HepG2 (cell line): ENCODE measurements at regions not wholly inside any gene's neighbourhood (a gene's known extent, or its start where the extent isn't known, plus 50 kb on each side); places are given as distances from the start of the nearest gene placed in this dataset.

ENCODE experiments used
- FOXA1 ChIP-seq, 2 experiments: fragments of 450-650 bp in 1 of 2; sonication (generic) in 1 of 2; formaldehyde crosslinking in 1 of 2; IDR thresholded peaks; 2 replicates each; pipeline versions ENCODE4 v1.4.0 to v1.6.1; 2016 to 2020; ENCODE audit warnings: missing genetic modification reagents in 1 of 2
- NFE2 ChIP-seq: sonication (generic); formaldehyde crosslinking; IDR thresholded peaks from 2 replicates; pipeline ENCODE4 v1.4.0; 2020; ENCODE audit warnings: missing genetic modification reagents
- NFYB ChIP-seq: sonication (generic); formaldehyde crosslinking; IDR thresholded peaks from 2 replicates; pipeline ENCODE4 v1.4.0; 2020; ENCODE audit warnings: missing genetic modification reagents
- YEATS2 ChIP-seq: sonication (generic); formaldehyde crosslinking; IDR thresholded peaks from 2 replicates; pipeline ENCODE4 v1.4.0; 2020; ENCODE audit warnings: missing genetic modification reagents, borderline replicate concordance
- ZNF790 ChIP-seq: sonication (generic); formaldehyde crosslinking; IDR thresholded peaks from 2 replicates; pipeline ENCODE4 v1.8.0; 2022; ENCODE audit warnings: missing genetic modification reagents, mild to moderate bottlenecking, borderline replicate concordance
- TF ChIP-seq, protein P1 (sequence below): sonication (generic); formaldehyde crosslinking; IDR thresholded peaks from 2 replicates; pipeline ENCODE4 v1.4.0; 2020; ENCODE audit warnings: missing genetic modification reagents
- TF ChIP-seq, protein P2 (sequence below), 2 experiments: sonication (generic) in 1 of 2; formaldehyde crosslinking in 1 of 2; IDR thresholded peaks; 2 replicates each; pipeline versions ENCODE4 v1.4.0 to v1.6.1; 2018 to 2020; ENCODE audit warnings: missing genetic modification reagents in 2 of 2, borderline replicate concordance in 1 of 2, low read depth in 1 of 2, mild to moderate bottlenecking in 1 of 2, missing biosample characterization in 1 of 2
- TF ChIP-seq, protein P3 (sequence below), 2 experiments: sonication (generic) in 1 of 2; formaldehyde crosslinking in 1 of 2; IDR thresholded peaks; 2 replicates each; pipeline versions ENCODE4 v1.4.0 to v1.6.1; 2016 to 2020; ENCODE audit warnings: borderline replicate concordance in 1 of 2, low read depth in 1 of 2, mild to moderate bottlenecking in 1 of 2, missing genetic modification reagents in 1 of 2
- TF ChIP-seq, protein P4 (sequence below): sonication (generic); formaldehyde crosslinking; IDR thresholded peaks from 2 replicates; pipeline ENCODE4 v1.4.0; 2020; ENCODE audit warnings: missing genetic modification reagents
- TF ChIP-seq, protein P5 (sequence below): sonication (generic); formaldehyde crosslinking; IDR thresholded peaks from 2 replicates; pipeline ENCODE4 v1.8.0; 2023; ENCODE audit warnings: mild to moderate bottlenecking, missing genetic modification reagents

DNA sequence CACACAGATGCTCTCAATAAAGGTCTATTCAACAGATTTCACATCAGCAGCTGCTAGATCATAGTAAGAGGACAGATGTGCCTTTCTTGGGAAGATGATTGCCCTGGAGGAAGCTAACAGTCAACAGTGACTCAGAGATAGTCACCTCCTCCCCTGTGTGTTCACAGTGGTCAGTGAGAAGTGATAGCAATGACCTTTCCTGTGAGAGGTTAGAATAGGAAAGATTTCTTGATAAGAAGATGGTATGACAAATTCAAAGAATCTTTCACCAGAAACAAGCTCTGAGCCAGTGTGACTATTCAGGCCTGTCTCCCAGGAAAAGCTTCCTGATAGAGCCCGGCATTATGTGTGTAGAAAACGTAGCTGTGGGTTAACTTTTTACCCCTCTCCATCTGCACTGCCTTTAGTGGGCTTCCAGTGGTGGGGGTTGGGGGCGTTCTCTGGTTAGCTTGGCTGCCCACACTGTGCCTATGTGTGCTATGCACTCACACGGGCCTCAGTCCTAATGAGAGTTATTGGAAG, 66.4 kb upstream of the ARHGAP5 start (continued):
- TF ChIP-seq, protein P1, sequence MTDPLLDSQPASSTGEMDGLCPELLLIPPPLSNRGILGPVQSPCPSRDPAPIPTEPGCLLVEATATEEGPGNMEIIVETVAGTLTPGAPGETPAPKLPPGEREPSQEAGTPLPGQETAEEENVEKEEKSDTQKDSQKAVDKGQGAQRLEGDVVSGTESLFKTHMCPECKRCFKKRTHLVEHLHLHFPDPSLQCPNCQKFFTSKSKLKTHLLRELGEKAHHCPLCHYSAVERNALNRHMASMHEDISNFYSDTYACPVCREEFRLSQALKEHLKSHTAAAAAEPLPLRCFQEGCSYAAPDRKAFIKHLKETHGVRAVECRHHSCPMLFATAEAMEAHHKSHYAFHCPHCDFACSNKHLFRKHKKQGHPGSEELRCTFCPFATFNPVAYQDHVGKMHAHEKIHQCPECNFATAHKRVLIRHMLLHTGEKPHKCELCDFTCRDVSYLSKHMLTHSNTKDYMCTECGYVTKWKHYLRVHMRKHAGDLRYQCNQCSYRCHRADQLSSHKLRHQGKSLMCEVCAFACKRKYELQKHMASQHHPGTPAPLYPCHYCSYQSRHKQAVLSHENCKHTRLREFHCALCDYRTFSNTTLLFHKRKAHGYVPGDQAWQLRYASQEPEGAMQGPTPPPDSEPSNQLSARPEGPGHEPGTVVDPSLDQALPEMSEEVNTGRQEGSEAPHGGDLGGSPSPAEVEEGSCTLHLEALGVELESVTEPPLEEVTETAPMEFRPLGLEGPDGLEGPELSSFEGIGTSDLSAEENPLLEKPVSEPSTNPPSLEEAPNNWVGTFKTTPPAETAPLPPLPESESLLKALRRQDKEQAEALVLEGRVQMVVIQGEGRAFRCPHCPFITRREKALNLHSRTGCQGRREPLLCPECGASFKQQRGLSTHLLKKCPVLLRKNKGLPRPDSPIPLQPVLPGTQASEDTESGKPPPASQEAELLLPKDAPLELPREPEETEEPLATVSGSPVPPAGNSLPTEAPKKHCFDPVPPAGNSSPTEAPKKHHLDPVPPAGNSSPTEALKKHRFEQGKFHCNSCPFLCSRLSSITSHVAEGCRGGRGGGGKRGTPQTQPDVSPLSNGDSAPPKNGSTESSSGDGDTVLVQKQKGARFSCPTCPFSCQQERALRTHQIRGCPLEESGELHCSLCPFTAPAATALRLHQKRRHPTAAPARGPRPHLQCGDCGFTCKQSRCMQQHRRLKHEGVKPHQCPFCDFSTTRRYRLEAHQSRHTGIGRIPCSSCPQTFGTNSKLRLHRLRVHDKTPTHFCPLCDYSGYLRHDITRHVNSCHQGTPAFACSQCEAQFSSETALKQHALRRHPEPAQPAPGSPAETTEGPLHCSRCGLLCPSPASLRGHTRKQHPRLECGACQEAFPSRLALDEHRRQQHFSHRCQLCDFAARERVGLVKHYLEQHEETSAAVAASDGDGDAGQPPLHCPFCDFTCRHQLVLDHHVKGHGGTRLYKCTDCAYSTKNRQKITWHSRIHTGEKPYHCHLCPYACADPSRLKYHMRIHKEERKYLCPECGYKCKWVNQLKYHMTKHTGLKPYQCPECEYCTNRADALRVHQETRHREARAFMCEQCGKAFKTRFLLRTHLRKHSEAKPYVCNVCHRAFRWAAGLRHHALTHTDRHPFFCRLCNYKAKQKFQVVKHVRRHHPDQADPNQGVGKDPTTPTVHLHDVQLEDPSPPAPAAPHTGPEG (CRISPR knock-in tag), result no peak
- TF ChIP-seq, protein P2, sequence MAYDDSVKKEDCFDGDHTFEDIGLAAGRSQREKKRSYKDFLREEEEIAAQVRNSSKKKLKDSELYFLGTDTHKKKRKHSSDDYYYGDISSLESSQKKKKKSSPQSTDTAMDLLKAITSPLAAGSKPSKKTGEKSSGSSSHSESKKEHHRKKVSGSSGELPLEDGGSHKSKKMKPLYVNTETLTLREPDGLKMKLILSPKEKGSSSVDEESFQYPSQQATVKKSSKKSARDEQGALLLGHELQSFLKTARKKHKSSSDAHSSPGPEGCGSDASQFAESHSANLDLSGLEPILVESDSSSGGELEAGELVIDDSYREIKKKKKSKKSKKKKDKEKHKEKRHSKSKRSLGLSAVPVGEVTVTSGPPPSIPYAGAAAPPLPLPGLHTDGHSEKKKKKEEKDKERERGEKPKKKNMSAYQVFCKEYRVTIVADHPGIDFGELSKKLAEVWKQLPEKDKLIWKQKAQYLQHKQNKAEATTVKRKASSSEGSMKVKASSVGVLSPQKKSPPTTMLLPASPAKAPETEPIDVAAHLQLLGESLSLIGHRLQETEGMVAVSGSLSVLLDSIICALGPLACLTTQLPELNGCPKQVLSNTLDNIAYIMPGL (CRISPR knock-in tag; IDR thresholded peaks at IDR 0.05; ENCODE audit: borderline replicate concordance in 1 of 2, low read depth in 1 of 2), result peak in 1 of 2 experiments; percentile 32; a peak in 1 of 4 replicates
- TF ChIP-seq FOXA1 (IDR thresholded peaks at IDR 0.05) (no peak), FOXA1 (CRISPR knock-in tag; IDR thresholded peaks at IDR 0.05) (peak; percentile 91), NFE2 (CRISPR knock-in tag) (0 out of 2 replicates have a peak, but pooled peaks have one; percentile 32), NFYB (CRISPR knock-in tag) (0 out of 2 replicates have a peak, but pooled peaks have one; percentile 9), ZNF790 (no peak), YEATS2 (CRISPR knock-in tag) (peak; percentile 46; the same call in 1 of the 2 replicates)
- TF ChIP-seq, protein P3, sequence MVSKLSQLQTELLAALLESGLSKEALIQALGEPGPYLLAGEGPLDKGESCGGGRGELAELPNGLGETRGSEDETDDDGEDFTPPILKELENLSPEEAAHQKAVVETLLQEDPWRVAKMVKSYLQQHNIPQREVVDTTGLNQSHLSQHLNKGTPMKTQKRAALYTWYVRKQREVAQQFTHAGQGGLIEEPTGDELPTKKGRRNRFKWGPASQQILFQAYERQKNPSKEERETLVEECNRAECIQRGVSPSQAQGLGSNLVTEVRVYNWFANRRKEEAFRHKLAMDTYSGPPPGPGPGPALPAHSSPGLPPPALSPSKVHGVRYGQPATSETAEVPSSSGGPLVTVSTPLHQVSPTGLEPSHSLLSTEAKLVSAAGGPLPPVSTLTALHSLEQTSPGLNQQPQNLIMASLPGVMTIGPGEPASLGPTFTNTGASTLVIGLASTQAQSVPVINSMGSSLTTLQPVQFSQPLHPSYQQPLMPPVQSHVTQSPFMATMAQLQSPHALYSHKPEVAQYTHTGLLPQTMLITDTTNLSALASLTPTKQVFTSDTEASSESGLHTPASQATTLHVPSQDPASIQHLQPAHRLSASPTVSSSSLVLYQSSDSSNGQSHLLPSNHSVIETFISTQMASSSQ (IDR thresholded peaks at IDR 0.05; ENCODE audit: low read depth), result no peak
- TF ChIP-seq, protein P3 (CRISPR knock-in tag; IDR thresholded peaks at IDR 0.05; ENCODE audit: borderline replicate concordance), result peak; percentile 60; the same call in 1 of the 2 replicates
- TF ChIP-seq, protein P4, sequence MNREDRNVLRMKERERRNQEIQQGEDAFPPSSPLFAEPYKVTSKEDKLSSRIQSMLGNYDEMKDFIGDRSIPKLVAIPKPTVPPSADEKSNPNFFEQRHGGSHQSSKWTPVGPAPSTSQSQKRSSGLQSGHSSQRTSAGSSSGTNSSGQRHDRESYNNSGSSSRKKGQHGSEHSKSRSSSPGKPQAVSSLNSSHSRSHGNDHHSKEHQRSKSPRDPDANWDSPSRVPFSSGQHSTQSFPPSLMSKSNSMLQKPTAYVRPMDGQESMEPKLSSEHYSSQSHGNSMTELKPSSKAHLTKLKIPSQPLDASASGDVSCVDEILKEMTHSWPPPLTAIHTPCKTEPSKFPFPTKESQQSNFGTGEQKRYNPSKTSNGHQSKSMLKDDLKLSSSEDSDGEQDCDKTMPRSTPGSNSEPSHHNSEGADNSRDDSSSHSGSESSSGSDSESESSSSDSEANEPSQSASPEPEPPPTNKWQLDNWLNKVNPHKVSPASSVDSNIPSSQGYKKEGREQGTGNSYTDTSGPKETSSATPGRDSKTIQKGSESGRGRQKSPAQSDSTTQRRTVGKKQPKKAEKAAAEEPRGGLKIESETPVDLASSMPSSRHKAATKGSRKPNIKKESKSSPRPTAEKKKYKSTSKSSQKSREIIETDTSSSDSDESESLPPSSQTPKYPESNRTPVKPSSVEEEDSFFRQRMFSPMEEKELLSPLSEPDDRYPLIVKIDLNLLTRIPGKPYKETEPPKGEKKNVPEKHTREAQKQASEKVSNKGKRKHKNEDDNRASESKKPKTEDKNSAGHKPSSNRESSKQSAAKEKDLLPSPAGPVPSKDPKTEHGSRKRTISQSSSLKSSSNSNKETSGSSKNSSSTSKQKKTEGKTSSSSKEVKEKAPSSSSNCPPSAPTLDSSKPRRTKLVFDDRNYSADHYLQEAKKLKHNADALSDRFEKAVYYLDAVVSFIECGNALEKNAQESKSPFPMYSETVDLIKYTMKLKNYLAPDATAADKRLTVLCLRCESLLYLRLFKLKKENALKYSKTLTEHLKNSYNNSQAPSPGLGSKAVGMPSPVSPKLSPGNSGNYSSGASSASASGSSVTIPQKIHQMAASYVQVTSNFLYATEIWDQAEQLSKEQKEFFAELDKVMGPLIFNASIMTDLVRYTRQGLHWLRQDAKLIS (CRISPR knock-in tag), result no peak
- TF ChIP-seq, protein P5, sequence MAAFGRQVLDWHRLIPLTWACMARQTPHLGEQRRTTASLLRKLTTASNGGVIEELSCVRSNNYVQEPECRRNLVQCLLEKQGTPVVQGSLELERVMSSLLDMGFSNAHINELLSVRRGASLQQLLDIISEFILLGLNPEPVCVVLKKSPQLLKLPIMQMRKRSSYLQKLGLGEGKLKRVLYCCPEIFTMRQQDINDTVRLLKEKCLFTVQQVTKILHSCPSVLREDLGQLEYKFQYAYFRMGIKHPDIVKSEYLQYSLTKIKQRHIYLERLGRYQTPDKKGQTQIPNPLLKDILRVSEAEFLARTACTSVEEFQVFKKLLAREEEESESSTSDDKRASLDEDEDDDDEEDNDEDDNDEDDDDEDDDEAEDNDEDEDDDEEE, result no peak
